Spleen (tissue), 7 donors: ENCODE measurements at regions not wholly inside any gene's neighbourhood (a gene's known extent, or its start where the extent isn't known, plus 50 kb on each side); places are given as distances from the start of the nearest gene placed in this dataset.

Source experiments
- CTCF ChIP-seq, 11 experiments: fragments of 200-600 bp in 7 of 11; fragments of 450-650 bp in 4 of 11; sonication (generic) in 4 of 11; IDR thresholded peaks in 8 of 11; conservative IDR thresholded peaks in 3 of 11; 1 replicate in 7 of 11; 2 replicates in 4 of 11; pipeline versions ENCODE4 v1.4.0 to v1.8.0; 2016 to 2021; ENCODE audit warnings: antibody characterized with exemption in 11 of 11, inconsistent platforms in 4 of 11, mild to moderate bottlenecking in 1 of 11
- POLR2AphosphoS5 ChIP-seq, 3 donors: sonication (generic); formaldehyde crosslinking; IDR thresholded peaks; one replicate each; pipeline ENCODE4 v1.5.1; 2017; ENCODE audit warnings: antibody characterized with exemption in 3 of 3
- donor health status: DM: no; HTN: no; CAD: no; lungs with moderate emphysema.
- donor health status: DM: no; HTN: no; CAD: no.
- donor health status: DM: no; HTN: no; CAD: no.

- TF ChIP-seq CTCF (IDR thresholded peaks at IDR 0.05 in 8 of 11, conservative IDR thresholded peaks at IDR 0.05 in 3 of 11) (no peak), POLR2AphosphoS5 (IDR thresholded peaks at IDR 0.05) (no peak)
Measured at GRCh38 chr18:24840640-24841039, 380.2 kb downstream of the HRH4 start.
